Mammary epithelial cell (primary cell): ENCODE measurements at regions not wholly inside any gene's neighbourhood (a gene's known extent, or its start where the extent isn't known, plus 50 kb on each side); places are given as distances from the start of the nearest gene placed in this dataset.

Experiments used
- CTCF ChIP-seq, 2 donors: IDR thresholded peaks in 1 of 2; conservative IDR thresholded peaks in 1 of 2; 2 replicates each; pipeline ENCODE4 v1.5.1; 2011 to 2012; ENCODE audit warnings: inconsistent platforms in 2 of 2, low read length in 2 of 2, mild to moderate bottlenecking in 2 of 2, control low read depth in 1 of 2, low read depth in 1 of 2; ENCODE audit not compliant: insufficient read depth in 1 of 2; ENCODE audit errors: extremely low read depth in 1 of 2
- EZH2 ChIP-seq: IDR thresholded peaks from 2 replicates; pipeline ENCODE4 v1.6.1; 2012; ENCODE audit warnings: low read length, inconsistent platforms, borderline replicate concordance

- TF ChIP-seq CTCF (conservative IDR thresholded peaks at IDR 0.05 in 1 of 2, IDR thresholded peaks at IDR 0.05 in 1 of 2; ENCODE audit: extremely low read depth in 1 of 2, insufficient read depth in 1 of 2, low read depth in 1 of 2, low read length in 2 of 2) (no peak), EZH2 (no peak)
These were observed 217.4 kb upstream of the RTL1 start for GRCh38 chr14:101120641-101121507.
